ENCODE measurements at regions not wholly inside any gene's neighbourhood (a gene's known extent, or its start where the extent isn't known, plus 50 kb on each side); places are given as distances from the start of the nearest gene placed in this dataset.
A peak's percentile ranks its signal among the peaks of the same experiment; 100 is the strongest.

DNA sequence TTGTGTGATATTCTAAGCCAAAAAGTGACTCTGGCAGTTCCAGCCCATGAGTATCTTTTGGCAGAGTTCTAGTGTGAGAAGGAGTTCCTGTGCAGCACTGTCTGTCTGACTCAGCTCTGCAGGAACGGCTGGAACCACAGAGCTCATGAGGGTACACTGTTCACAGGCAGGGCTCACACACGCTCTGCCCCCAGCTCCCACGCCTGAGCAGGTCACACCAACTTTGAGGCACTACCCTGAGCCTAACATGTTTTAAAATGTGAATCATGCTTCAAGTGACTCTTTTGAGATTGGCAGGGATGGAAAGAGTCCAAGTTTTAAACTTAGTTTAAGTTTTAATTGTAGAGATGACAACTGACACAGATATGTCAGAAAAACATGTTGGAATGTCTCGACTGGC lies 1203.3 kb downstream of the UQCRFS1 start:
- no peak overlapping the region for H3K27ac ChIP-seq
- CTCF ChIA-PET, result interaction anchor here (0.8 kb wide), 1 partner anchor 16 kb away, joined by 3 read pairs; no protein-coding TSS in a partner anchor
- FAIRE-seq (no peak), DNase-seq (ENCODE audit: low read depth in 1 of 2, low spot score in 1 of 2) (no peak), ATAC-seq (no peak)
- TF ChIP-seq, protein P1, sequence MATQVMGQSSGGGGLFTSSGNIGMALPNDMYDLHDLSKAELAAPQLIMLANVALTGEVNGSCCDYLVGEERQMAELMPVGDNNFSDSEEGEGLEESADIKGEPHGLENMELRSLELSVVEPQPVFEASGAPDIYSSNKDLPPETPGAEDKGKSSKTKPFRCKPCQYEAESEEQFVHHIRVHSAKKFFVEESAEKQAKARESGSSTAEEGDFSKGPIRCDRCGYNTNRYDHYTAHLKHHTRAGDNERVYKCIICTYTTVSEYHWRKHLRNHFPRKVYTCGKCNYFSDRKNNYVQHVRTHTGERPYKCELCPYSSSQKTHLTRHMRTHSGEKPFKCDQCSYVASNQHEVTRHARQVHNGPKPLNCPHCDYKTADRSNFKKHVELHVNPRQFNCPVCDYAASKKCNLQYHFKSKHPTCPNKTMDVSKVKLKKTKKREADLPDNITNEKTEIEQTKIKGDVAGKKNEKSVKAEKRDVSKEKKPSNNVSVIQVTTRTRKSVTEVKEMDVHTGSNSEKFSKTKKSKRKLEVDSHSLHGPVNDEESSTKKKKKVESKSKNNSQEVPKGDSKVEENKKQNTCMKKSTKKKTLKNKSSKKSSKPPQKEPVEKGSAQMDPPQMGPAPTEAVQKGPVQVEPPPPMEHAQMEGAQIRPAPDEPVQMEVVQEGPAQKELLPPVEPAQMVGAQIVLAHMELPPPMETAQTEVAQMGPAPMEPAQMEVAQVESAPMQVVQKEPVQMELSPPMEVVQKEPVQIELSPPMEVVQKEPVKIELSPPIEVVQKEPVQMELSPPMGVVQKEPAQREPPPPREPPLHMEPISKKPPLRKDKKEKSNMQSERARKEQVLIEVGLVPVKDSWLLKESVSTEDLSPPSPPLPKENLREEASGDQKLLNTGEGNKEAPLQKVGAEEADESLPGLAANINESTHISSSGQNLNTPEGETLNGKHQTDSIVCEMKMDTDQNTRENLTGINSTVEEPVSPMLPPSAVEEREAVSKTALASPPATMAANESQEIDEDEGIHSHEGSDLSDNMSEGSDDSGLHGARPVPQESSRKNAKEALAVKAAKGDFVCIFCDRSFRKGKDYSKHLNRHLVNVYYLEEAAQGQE (IDR thresholded peaks at IDR 0.05), result no peak
- TF ChIP-seq, protein P2, sequence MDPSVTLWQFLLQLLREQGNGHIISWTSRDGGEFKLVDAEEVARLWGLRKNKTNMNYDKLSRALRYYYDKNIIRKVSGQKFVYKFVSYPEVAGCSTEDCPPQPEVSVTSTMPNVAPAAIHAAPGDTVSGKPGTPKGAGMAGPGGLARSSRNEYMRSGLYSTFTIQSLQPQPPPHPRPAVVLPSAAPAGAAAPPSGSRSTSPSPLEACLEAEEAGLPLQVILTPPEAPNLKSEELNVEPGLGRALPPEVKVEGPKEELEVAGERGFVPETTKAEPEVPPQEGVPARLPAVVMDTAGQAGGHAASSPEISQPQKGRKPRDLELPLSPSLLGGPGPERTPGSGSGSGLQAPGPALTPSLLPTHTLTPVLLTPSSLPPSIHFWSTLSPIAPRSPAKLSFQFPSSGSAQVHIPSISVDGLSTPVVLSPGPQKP (IDR thresholded peaks at IDR 0.05; ENCODE audit: low read depth, low read length), result no peak
- TF ChIP-seq HDAC2 (IDR thresholded peaks at IDR 0.05) (no peak), FOSB (CRISPR knock-in tag; IDR thresholded peaks at IDR 0.05) (no peak), MAFK (IDR thresholded peaks at IDR 0.05; ENCODE audit: partially characterized antibody) (no peak), EHF (CRISPR knock-in tag; IDR thresholded peaks at IDR 0.05) (no peak), POLR2AphosphoS2 (conservative IDR thresholded peaks at IDR 0.05; ENCODE audit: low read length) (no peak), NPAS2 (CRISPR knock-in tag; IDR thresholded peaks at IDR 0.05; ENCODE audit: borderline replicate concordance) (no peak), HOXA7 (CRISPR knock-in tag; IDR thresholded peaks at IDR 0.05) (no peak), RNF2 (IDR thresholded peaks at IDR 0.05; ENCODE audit: borderline replicate concordance, low read depth) (no peak), POLR2A (IDR thresholded peaks at IDR 0.05; ENCODE audit: low read length) (no peak), RCOR1 (IDR thresholded peaks at IDR 0.05; ENCODE audit: low read depth, low read length) (no peak), CBX2 (IDR thresholded peaks at IDR 0.05; ENCODE audit: borderline replicate concordance, low read depth) (no peak), CHD2 (IDR thresholded peaks at IDR 0.05; ENCODE audit: low read length, partially characterized antibody) (no peak), RFX5 (IDR thresholded peaks at IDR 0.05) (no peak), FOXS1 (CRISPR knock-in tag; IDR thresholded peaks at IDR 0.05) (no peak)
- TF ChIP-seq, protein P3, sequence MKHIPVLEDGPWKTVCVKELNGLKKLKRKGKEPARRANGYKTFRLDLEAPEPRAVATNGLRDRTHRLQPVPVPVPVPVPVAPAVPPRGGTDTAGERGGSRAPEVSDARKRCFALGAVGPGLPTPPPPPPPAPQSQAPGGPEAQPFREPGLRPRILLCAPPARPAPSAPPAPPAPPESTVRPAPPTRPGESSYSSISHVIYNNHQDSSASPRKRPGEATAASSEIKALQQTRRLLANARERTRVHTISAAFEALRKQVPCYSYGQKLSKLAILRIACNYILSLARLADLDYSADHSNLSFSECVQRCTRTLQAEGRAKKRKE (CRISPR knock-in tag; IDR thresholded peaks at IDR 0.05; ENCODE audit: low read depth), result no peak
- TF ChIP-seq, protein P4, sequence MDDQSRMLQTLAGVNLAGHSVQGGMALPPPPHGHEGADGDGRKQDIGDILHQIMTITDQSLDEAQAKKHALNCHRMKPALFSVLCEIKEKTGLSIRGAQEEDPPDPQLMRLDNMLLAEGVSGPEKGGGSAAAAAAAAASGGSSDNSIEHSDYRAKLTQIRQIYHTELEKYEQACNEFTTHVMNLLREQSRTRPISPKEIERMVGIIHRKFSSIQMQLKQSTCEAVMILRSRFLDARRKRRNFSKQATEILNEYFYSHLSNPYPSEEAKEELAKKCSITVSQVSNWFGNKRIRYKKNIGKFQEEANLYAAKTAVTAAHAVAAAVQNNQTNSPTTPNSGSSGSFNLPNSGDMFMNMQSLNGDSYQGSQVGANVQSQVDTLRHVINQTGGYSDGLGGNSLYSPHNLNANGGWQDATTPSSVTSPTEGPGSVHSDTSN (IDR thresholded peaks at IDR 0.05), result no peak
- TF ChIP-seq, protein P5, sequence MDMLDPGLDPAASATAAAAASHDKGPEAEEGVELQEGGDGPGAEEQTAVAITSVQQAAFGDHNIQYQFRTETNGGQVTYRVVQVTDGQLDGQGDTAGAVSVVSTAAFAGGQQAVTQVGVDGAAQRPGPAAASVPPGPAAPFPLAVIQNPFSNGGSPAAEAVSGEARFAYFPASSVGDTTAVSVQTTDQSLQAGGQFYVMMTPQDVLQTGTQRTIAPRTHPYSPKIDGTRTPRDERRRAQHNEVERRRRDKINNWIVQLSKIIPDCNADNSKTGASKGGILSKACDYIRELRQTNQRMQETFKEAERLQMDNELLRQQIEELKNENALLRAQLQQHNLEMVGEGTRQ (IDR thresholded peaks at IDR 0.05), result no peak
- POLR2A ChIA-PET, result no interaction called here
- 0% methylated on average over 4 of the region's 4 CpGs for WGBS (ENCODE audit: missing lambda C conversion rate)
- no peak overlapping the region for H3K4me2 ChIP-seq
- no peaks in the 10 kb centered on the region for H3K4me1 ChIP-seq
- no peak overlapping the region for H3K4me3 ChIP-seq
- peaks cover 9% of the 10 kb centered on the region for H3K9me3 ChIP-seq

DNA sequence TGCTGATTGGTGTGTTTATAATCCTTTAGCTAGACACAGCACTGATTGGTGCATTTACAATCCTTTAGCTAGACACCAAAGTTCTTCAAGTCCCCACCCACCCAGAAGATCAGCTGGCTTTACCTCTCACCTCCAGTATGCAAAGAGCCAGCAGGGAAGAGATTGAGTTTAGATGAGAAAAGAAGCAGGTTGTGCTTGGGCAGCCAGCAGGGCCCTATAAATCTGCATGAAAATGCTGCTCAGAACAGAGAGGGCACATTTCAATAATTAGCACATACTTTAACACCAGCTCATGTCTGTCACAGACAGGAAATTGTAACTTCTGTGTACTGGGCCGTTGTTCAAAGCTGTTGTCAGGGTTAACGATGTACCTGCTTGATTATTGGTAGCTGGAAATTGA lies 1204.3 kb downstream of the UQCRFS1 start:
- H3K4me2 ChIP-seq, result no peak overlapping the region
- no peak for TF ChIP-seq ZC3H11A (IDR thresholded peaks at IDR 0.05)
- TF ChIP-seq, protein P6, sequence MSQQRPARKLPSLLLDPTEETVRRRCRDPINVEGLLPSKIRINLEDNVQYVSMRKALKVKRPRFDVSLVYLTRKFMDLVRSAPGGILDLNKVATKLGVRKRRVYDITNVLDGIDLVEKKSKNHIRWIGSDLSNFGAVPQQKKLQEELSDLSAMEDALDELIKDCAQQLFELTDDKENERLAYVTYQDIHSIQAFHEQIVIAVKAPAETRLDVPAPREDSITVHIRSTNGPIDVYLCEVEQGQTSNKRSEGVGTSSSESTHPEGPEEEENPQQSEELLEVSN (IDR thresholded peaks at IDR 0.05; ENCODE audit: borderline replicate concordance, low read depth), result no peak
- no peak for TF ChIP-seq RCOR1 (IDR thresholded peaks at IDR 0.05; ENCODE audit: low read depth, low read length)
- TF ChIP-seq EP300 (IDR thresholded peaks at IDR 0.05), result no peak
- no peak for TF ChIP-seq SREBF2 (IDR thresholded peaks at IDR 0.05)
- no peak for TF ChIP-seq HOXA7 (CRISPR knock-in tag; IDR thresholded peaks at IDR 0.05)
- TF ChIP-seq BHLHE40 (IDR thresholded peaks at IDR 0.05; ENCODE audit: low read depth, low read length), result no peak
- TF ChIP-seq CBX8 (IDR thresholded peaks at IDR 0.05), result no peak
- TF ChIP-seq CHD4 (IDR thresholded peaks at IDR 0.05; ENCODE audit: borderline replicate concordance), result no peak
- no peak for TF ChIP-seq FOSB (CRISPR knock-in tag; IDR thresholded peaks at IDR 0.05)
- no peak for TF ChIP-seq PHF8 (IDR thresholded peaks at IDR 0.05; ENCODE audit: borderline replicate concordance, low read depth)
- no peak for TF ChIP-seq RAD21 (conservative IDR thresholded peaks at IDR 0.05 in 1 of 2, IDR thresholded peaks at IDR 0.05 in 1 of 2)
- no peak for TF ChIP-seq JUN (IDR thresholded peaks at IDR 0.05)
- no peak for TF ChIP-seq EHF (CRISPR knock-in tag; IDR thresholded peaks at IDR 0.05)
- TF ChIP-seq EHMT2 (IDR thresholded peaks at IDR 0.05; ENCODE audit: low read depth), result no peak
- TF ChIP-seq ZNF302 (CRISPR knock-in tag; IDR thresholded peaks at IDR 0.05), result no peak

More for the DNA sequence above, 1204.3 kb downstream of the UQCRFS1 start:
- 4% methylated on average over 2 of the region's 2 CpGs for WGBS (ENCODE audit: missing lambda C conversion rate)
- FAIRE-seq (peak; percentile 80), ATAC-seq (no peak), DNase-seq (ENCODE audit: low read depth in 1 of 2, low spot score in 1 of 2) (no peak)
- no peaks in the 10 kb centered on the region for H3K4me1 ChIP-seq
- no peak overlapping the region for H3K4me3 ChIP-seq
- no peak overlapping the region for H3K27ac ChIP-seq
- ChIA-PET POLR2A (no interaction called here), CTCF (interaction anchor here (0.9 to 1.3 kb wide), 2 partner anchors 9 to 42 kb away, joined by 3 to 5 read pairs; no protein-coding TSS in a partner anchor)
- H3K9me3 ChIP-seq, result peaks cover 10% of the 10 kb centered on the region

Measured in A549 (cell line).